ENCODE measurements at regions not wholly inside any gene's neighbourhood (a gene's known extent, or its start where the extent isn't known, plus 50 kb on each side); places are given as distances from the start of the nearest gene placed in this dataset.

- H3K14ac ChIP-seq (ENCODE audit: insufficient read depth, low read length): no peak overlapping the region
- H3K27me3 ChIP-seq (ENCODE audit: insufficient read depth, low read length): no peaks in the 10 kb centered on the region
- H3K4me2 ChIP-seq (ENCODE audit: insufficient read depth, insufficient read length, low read length): no peak overlapping the region
- no peaks in the 10 kb centered on the region for H3K4me1 Mint-ChIP-seq
- no peak overlapping the region for H2AK5ac ChIP-seq (ENCODE audit: insufficient read length, low read length)
- no peaks in the 10 kb centered on the region for H3K79me1 ChIP-seq (ENCODE audit: insufficient read depth, low read depth, low read length, poor library complexity, severe bottlenecking)
- H3K9me3 Mint-ChIP-seq: no peaks in the 10 kb centered on the region; a peak in 1 of 5 replicates
- H3K4me1 ChIP-seq (ENCODE audit: insufficient read depth, low read length): no peaks in the 10 kb centered on the region
- H3K4me3 Mint-ChIP-seq: no peak overlapping the region
- no peak overlapping the region for H2BK20ac ChIP-seq (ENCODE audit: low read depth, low read length, poor library complexity, severe bottlenecking)
- no peak overlapping the region for H2BK12ac ChIP-seq (ENCODE audit: insufficient read length, low read depth, low read length)
- H3K56ac ChIP-seq (ENCODE audit: insufficient read length, low read depth, low read length): no peak overlapping the region
- H3K36me3 Mint-ChIP-seq (ENCODE audit: insufficient read depth in 1 of 3, low read depth in 3 of 3): no peaks in the 10 kb centered on the region
- no peaks in the 10 kb centered on the region for H3K79me2 ChIP-seq (ENCODE audit: insufficient read depth, low read length)
- DNase-seq: no peak
- H2BK5ac ChIP-seq (ENCODE audit: insufficient read length, low read length): no peak overlapping the region
- H3K27me3 Mint-ChIP-seq (ENCODE audit: low read depth): no peaks in the 10 kb centered on the region
- H4K20me1 ChIP-seq (ENCODE audit: control insufficient read depth, insufficient read depth, insufficient read length): no peaks in the 10 kb centered on the region
- H3K4ac ChIP-seq (ENCODE audit: low read depth, low read length): no peak overlapping the region
- H4K8ac ChIP-seq (replicated peaks; ENCODE audit: insufficient read length, low read depth, low read length): no peak overlapping the region
- no peaks in the 10 kb centered on the region for H3K23me2 ChIP-seq (ENCODE audit: insufficient read length, low read depth, low read length, poor library complexity, severe bottlenecking)
- H3K9ac ChIP-seq (ENCODE audit: extremely low read depth, insufficient read length, low read length): no peak overlapping the region
- H2BK15ac ChIP-seq (ENCODE audit: low read depth, low read length): no peak overlapping the region
- TF ChIP-seq CTCF (conservative IDR thresholded peaks at IDR 0.05): no peak
- WGBS (ENCODE audit: extremely low coverage, insufficient read length, low lambda C conversion rate): no CpG with 5 or more reads among the region's 4 CpGs
- H4K5ac ChIP-seq (ENCODE audit: insufficient read length, low read depth, low read length): no peak overlapping the region
- no peak overlapping the region for H3K23ac ChIP-seq (ENCODE audit: insufficient read length, low read depth, low read length)
- H4K91ac ChIP-seq (ENCODE audit: insufficient read length, low read depth, low read length): no peak overlapping the region
- no peak overlapping the region for H3K18ac ChIP-seq (ENCODE audit: insufficient read length, low read depth, low read length)
- no peak overlapping the region for H3T11ph ChIP-seq (ENCODE audit: low read length)
- H3K27ac Mint-ChIP-seq: no peak overlapping the region
- H2AFZ ChIP-seq (ENCODE audit: low read length): no peak overlapping the region
- no peaks in the 10 kb centered on the region for H3K9me3 ChIP-seq (ENCODE audit: control insufficient read depth, low read depth, low read length)
- H3K27ac ChIP-seq (ENCODE audit: insufficient read length, low read depth, low read length): no peak overlapping the region
- no peak overlapping the region for H2BK120ac ChIP-seq (ENCODE audit: low read depth, low read length, poor library complexity, severe bottlenecking)
Observed at GRCh38 chr13:107067381-107067780, 499.4 kb upstream of the ARGLU1 start.

All from H9 (cell line).